T-helper 1 cell treated with Interleukin-12 subunit alpha and Interleukin-12 subunit beta and Interleukin-4 antibody, amounts not matched to agents 30 μg/mL and 1 μg/mL, for 36 hours (primary cell): ENCODE measurements at regions not wholly inside any gene's neighbourhood (a gene's known extent, or its start where the extent isn't known, plus 50 kb on each side); places are given as distances from the start of the nearest gene placed in this dataset.

Experiments used
- H3K27ac Mint-ChIP-seq: one replicate; pipeline ENCODE4 v1.8.0; 2021; ENCODE audit warnings: mild to moderate bottlenecking, mixed read lengths
- H3K27me3 Mint-ChIP-seq: one replicate; pipeline ENCODE4 v1.8.0; 2021; ENCODE audit warnings: low read depth, mixed read lengths
- H3K36me3 Mint-ChIP-seq: one replicate; pipeline ENCODE4 v1.8.0; 2021; ENCODE audit warnings: low read depth, mixed read lengths
- H3K4me1 Mint-ChIP-seq: one replicate; pipeline ENCODE4 v1.8.0; 2021; ENCODE audit warnings: low read depth, mixed read lengths
- H3K4me3 Mint-ChIP-seq: one replicate; pipeline ENCODE4 v1.8.0; 2021; ENCODE audit warnings: mild to moderate bottlenecking, moderate library complexity, mixed read lengths
- H3K9me3 Mint-ChIP-seq: one replicate; pipeline ENCODE4 v1.8.0; 2021; ENCODE audit warnings: mixed read lengths

GRCh38 chr13:40863723-40864122, 74.3 kb downstream of the SLC25A15 start:
- Mint-ChIP-seq H3K4me1 (no peaks in the 10 kb centered on the region), H3K27ac (no peak overlapping the region), H3K36me3 (no peaks in the 10 kb centered on the region), H3K4me3 (no peak overlapping the region), H3K27me3 (no peaks in the 10 kb centered on the region), H3K9me3 (peaks cover 19% of the 10 kb centered on the region)

GRCh38 chr13:40874138-40874779, 84.8 kb downstream of the SLC25A15 start:
- H3K27ac Mint-ChIP-seq, result no peak overlapping the region
- H3K9me3 Mint-ChIP-seq, result peaks cover 57% of the 10 kb centered on the region
- H3K36me3 Mint-ChIP-seq, result peaks cover 61% of the 10 kb centered on the region
- H3K4me1 Mint-ChIP-seq, result no peaks in the 10 kb centered on the region
- H3K4me3 Mint-ChIP-seq, result no peak overlapping the region
- no peaks in the 10 kb centered on the region for H3K27me3 Mint-ChIP-seq

- H3K4me1 Mint-ChIP-seq, result no peaks in the 10 kb centered on the region
- H3K27ac Mint-ChIP-seq, result no peak overlapping the region
- peaks cover 65% of the 10 kb centered on the region for H3K36me3 Mint-ChIP-seq
- peaks cover 65% of the 10 kb centered on the region for H3K9me3 Mint-ChIP-seq
- H3K4me3 Mint-ChIP-seq, result no peak overlapping the region
- no peaks in the 10 kb centered on the region for H3K27me3 Mint-ChIP-seq
These were observed 85.6 kb downstream of the SLC25A15 start for GRCh38 chr13:40875044-40875443.

GRCh38 chr13:40875583-40875982, 86.2 kb downstream of the SLC25A15 start:
- no peaks in the 10 kb centered on the region for H3K4me1 Mint-ChIP-seq
- H3K27ac Mint-ChIP-seq, result no peak overlapping the region
- peaks cover 67% of the 10 kb centered on the region for H3K9me3 Mint-ChIP-seq
- H3K27me3 Mint-ChIP-seq, result no peaks in the 10 kb centered on the region
- H3K4me3 Mint-ChIP-seq, result no peak overlapping the region
- H3K36me3 Mint-ChIP-seq, result peaks cover 67% of the 10 kb centered on the region

GRCh38 chr13:40876020-40876738, 86.8 kb downstream of the SLC25A15 start:
- no peaks in the 10 kb centered on the region for H3K27me3 Mint-ChIP-seq
- peaks cover 70% of the 10 kb centered on the region for H3K36me3 Mint-ChIP-seq
- H3K9me3 Mint-ChIP-seq, result peaks cover 65% of the 10 kb centered on the region
- no peaks in the 10 kb centered on the region for H3K4me1 Mint-ChIP-seq
- H3K4me3 Mint-ChIP-seq, result no peak overlapping the region
- no peak overlapping the region for H3K27ac Mint-ChIP-seq

GRCh38 chr13:40878321-40878720, 88.9 kb downstream of the SLC25A15 start:
- Mint-ChIP-seq H3K27me3 (no peaks in the 10 kb centered on the region), H3K36me3 (peaks cover 65% of the 10 kb centered on the region), H3K4me1 (peaks cover 11% of the 10 kb centered on the region), H3K27ac (no peak overlapping the region), H3K9me3 (peaks cover 50% of the 10 kb centered on the region), H3K4me3 (no peak overlapping the region)

GRCh38 chr13:40878823-40879222, 89.4 kb downstream of the SLC25A15 start:
- Mint-ChIP-seq H3K27ac (no peak overlapping the region), H3K27me3 (no peaks in the 10 kb centered on the region), H3K9me3 (peaks cover 45% of the 10 kb centered on the region), H3K4me1 (peaks cover 11% of the 10 kb centered on the region), H3K4me3 (no peak overlapping the region), H3K36me3 (peaks cover 60% of the 10 kb centered on the region)
